ENCODE measurements at regions not wholly inside any gene's neighbourhood (a gene's known extent, or its start where the extent isn't known, plus 50 kb on each side); places are given as distances from the start of the nearest gene placed in this dataset.
"Not testable (repeated sequence)": the region's sequence is repeated elsewhere in the genome, so short reads cannot be mapped to it uniquely, and the experiment has no call there.

DNA sequence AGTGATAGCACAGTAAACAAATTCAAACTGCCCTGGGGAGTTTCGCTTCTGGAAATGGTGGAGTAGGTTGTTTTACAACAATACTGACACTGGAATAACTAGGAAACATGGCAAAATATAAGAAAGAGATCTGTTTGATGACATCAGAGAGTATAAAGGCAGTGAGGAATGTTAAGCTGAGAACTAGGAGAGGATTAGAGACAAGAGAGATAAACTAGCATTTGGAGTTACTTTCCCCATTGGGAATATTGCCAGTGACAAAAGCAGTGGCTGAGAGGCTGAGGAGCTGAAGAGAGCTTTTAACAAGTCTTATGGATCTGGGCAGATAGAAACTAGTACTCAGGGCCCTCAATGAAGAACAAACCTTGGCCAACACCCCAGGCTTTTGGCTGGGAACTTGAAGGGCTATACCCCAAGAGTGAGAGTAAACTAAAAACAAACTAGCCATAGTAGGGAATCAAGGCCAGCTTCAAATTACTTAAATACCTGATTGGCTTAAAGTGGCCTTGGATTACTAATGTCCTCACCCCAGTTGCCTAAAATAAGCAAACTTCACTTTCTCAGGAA is 280.4 kb downstream of the KLF13 start:
- no peak for DNase-seq

DNA sequence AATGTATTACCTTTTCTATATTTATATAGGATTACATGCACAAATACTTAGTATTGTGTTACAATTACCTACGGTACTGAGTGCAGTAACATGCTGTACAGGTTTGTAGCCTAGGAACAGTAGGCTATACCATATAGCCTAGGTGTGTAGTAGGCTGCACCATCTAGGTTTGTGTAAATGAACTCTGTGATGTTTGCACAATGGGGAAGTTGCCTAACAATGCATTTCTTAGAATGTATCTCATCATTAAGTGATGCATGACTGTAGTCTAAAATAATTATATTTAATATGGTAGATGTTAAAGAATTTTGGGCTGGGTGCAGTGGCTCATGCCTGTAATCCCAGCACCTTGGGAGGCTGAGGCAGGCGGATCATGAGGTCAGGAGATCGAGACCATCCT is 281.0 kb downstream of the KLF13 start:
- DNase-seq: no peak

DNA sequence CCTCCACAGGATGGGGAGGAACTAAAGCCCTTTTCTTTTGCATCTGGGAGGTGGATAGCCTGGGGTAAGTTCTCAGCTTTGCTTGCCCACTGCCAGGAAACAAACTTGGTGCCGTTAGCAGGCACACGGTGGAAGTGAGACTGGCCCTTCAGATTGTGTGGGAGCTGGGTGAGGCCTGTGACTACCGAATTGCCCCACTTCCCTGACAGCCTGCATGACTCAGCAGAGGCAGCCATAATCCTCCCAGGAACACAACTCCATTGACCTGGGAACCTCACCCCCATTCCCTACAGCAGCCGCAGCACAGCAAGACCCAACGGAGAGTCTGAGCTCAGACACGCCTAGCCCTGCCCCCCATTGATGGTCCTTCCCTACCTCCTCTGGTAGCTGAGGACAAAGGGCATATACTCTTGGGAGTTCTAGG is 282.6 kb downstream of the KLF13 start:
- DNase-seq: no peak

DNA sequence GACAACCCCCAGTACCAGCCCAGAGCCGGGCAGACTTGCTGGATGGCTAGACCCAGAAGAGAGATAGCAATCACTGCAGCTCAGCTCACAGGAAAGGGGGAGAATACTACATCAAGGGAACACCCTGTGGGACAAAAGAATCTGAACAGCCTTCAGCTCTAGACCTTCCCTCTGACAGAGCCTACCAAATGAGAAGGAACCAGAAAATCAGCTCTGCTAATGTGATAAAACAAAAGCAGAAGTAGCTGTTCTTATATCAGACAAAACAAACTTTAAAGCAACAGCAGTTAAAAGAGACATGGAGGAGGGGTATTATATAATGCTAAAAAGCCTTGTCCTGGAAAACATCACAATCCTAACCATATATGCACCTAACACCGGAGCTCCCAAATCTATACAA is 283.3 kb downstream of the KLF13 start:
- no peak for DNase-seq

DNA sequence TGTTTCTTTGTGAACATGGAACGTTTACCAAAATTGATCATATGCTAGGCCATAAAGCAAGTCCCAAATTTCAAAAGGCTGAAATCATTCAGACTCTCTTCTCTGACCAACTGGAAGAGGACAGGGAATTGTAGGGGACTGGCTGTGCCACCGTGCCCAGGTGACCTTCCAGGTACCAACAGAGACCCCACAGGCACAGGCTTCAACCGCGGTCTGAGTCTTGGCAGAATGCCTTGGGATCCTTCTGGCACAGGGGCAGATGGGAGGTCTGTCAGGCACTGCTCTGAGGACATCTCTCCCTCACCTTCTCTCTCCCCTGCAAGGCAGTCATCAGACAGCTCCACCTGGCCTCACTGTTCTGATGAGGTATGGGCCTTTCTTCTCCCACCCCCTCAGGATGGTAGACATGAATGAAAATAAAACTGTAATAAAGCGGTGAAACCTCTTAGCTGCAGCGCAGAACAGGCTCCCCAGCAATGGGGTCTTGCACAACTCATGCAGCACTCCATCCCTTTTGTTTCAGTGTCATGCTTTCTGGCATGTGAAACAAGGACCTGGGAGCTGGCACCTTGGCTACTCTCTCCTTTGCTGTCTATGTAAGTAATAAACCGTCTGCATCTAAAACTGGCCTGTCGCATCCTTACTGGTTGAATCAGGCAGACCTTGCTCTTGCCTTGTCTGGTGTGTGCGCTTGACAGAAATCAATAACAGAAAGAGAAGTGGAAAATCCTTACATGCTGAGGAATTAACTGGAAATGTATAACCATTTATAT is 289.2 kb downstream of the KLF13 start:
- DNase-seq: no peak

DNA sequence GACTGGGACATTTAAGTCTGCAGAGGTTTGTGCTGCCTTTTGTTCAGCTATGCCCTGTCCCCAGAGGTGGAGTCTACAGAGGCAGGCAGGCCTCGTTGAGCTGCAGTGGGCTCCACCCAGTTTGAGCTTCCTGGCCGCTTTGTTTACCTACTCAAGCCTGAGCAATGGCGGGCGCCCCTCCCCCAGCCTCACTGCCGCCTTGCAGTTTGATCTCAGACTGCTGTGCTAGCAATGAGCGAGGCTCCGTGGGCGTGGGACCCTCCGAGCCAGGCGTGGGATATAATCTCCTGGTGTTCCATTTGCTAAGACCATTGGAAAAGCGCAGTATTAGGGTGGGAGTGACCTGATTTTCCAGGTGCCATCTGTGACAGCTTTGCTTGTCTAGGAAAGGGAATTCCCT is 296.7 kb downstream of the KLF13 start:
- DNase-seq: not testable (repeated sequence)

DNA sequence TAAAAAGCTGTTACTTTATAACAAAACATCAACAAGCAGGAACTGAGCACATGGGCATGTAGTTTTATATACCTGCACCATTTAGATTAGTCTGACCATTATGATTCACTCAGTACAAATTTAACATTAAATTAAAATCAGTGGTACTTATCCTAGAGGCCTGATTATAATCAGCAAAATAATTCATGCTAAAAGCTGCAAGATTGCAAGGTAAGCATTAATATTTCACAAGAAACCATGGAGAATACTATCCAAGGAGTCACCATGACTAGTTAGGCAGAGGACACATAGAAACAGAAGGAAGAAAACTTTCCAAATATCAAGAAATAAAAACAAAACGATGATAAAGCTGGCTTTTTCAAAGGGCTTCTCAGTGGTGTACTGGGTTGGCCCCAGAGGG is 297.5 kb downstream of the KLF13 start:
- not testable (repeated sequence) for DNase-seq

DNA sequence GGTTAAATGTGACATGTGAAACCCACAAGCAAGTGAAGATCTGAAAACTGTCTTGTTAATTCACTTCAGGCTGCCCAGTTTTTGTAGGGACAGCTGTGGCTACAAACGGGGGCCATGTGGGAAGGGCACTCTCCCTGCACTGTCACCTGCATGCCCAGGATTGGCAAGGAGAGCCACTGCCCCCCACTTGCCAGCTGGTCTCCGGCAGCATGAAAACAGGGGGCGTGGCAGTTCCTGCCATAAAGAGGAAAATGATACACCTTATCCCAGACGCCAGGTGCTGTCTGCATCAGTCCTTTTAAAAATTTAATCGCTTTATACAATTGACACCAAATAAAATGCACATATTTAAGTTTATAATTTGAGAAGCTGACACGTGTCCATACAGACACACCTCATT is 309.1 kb downstream of the KLF13 start:
- not testable (repeated sequence) for DNase-seq

DNA sequence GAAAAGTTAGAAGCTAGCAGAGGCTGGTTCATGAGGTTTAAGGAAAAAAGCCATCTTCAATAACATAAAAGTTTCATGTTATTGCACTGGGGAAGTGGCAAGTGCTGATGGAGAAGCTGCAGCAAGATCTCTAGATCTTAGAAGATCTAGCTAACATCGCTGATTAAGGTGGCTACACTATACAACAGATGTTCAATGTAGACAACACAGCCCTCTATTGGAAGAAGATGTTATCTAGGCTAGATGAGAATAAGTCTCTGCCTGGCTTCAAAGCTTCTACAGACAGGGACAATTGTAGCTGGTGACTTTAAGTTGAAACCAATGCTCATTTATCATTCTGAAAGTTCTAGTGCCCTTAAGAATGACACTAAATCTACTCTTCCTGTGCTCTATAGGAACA is 310.3 kb downstream of the KLF13 start:
- DNase-seq: not testable (repeated sequence)

DNA sequence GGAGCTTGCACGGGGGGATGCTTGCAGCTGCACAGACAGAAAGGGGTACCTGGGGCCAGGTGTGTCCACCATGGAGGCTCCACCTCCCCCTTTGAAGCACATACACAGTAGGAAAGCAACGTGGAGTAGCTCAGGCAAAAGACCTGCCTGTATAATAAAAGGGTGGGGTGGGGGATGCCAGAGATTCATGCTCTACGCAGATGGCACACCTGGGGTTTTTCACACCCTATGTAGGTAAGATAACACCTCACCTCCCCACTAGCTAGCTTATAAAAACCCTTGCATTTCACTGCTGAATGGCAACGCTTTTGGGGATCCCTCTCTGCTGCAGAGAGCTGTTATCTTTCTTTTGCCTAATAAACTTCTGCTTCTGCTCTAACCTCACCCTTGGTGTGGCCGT is 317.3 kb downstream of the KLF13 start:
- DNase-seq: not testable (repeated sequence)

DNA sequence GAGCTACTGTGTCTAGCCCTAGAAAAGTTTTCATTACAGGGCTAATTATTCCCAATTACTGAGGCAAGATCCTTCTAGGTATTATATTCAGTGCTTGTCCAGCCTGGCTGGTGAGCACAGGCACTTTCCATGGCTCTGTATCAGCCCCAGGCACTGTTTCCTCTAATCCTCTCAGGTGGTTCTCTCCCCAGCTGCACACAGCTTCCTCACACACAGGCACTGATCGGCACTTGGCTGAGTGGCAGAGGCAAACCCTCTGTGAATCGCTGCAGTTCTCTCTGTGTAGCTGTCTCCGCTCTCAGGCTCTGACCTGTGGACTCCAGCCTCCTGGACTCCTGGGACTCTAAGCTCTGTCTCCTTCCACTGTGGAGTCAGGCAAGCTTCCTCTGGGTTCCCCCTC is 318.1 kb downstream of the KLF13 start:
- DNase-seq: not testable (repeated sequence)

DNA sequence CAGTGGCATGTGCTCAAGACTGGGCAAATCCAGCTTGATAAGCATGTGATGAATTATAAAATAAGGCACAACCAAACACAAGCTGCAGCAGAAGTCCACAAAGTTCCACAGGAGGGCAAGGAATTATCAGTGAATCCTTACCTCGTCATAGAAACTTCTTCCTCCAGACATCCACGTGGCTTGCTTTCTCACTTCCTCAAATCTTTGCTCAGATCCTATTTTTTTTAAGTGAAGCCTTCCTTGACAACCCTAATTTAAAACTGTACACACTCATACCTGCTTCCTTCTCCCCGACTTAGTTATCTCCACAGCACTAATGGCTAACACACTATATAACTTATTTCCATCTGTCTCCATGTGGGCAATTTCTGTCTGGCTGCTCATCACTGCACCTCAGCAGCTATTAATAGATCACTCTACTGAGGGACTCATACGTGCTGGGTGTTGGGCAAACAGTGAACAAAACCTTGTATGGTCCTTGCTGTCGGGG is 320.7 kb downstream of the KLF13 start:
- not testable (repeated sequence) for DNase-seq

DNA sequence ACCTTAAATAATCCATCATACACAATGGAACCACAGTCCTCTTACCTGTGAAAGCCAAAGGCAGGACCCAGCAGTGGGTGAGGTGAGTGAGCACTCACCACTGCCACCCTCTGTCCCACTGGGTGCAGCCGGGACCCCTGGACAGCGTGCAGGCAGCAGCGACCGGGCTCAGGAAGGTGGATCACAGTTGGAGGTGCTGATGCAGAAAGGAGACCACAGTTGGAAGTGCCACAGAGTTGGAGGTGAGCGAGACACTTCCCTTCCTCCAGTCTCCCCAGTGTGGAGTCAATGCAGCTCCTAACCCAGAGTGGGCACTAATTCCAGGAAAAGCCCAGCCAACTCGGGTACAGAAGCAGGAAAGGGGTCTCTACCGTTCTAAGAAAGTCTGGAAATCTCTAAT is 323.0 kb downstream of the KLF13 start:
- not testable (repeated sequence) for DNase-seq

DNA sequence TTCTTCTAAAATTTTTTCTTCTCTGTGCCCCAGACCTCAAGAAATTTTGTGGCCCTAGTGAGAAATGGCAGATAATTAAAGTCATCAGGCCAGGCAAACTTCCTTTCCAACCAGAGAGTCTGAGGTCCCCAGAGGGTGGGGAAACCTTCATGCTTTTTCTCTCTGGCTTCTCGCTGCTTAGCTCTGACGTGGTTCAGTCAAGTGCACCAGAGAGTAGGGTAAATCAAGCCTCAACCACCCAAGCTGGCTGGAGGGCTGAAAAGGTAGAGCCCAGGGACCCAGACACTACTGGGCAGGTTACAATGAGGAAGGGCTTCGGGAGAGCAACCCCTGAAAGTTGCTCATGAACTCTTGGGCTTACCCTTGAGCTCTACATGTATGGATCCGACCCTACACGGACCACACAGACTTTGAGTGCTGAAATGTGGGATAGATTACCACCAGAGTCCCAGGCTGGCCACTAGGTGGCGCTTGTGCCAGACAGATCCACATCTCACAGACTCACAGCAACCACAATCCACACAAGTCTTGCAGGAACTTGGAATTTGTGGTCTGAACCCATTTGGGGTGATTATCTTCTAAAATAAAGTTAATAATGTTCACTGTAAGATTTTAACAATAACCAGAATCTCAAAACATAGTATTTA is 323.5 kb downstream of the KLF13 start:
- DNase-seq: not testable (repeated sequence)

DNA sequence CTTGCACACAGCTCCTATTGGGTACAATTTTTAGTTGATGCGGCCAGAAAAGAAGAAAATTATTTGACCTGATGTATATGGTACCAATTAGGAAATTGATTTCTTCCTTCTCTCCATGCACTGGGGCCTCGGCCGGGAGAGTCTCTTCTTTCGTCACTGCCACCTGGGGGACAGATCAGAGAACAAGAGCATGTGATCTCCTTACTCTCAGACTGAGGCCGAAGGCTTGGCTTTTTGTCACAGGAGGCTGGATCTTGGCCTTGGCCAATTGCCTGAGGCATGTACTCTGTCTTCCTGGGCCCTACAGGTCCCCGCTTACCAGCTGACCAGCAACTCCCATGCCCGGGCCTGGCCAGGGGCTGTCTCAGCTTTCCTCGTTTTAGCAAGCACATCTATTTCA is 330.3 kb downstream of the KLF13 start:
- not testable (repeated sequence) for DNase-seq

DNA sequence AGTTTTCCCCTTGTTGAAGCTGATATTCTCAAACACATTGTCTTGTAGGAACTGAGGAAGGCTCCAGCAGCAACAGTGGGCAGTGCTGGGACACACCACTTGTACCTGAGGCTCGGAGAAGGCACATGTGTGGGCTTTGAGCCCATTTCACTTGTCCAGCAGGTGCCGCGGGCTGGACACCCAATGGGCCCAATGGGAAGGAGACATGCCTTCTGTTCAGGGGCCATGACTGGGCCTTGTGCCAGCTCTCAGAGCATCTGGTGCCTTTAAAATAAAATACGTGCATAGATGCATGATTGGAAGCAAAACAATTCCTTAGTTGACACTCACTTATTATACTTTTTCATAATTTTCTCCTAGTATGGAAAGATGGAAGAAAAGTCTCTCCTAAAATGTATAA is 334.2 kb downstream of the KLF13 start:
- no peak for DNase-seq

DNA sequence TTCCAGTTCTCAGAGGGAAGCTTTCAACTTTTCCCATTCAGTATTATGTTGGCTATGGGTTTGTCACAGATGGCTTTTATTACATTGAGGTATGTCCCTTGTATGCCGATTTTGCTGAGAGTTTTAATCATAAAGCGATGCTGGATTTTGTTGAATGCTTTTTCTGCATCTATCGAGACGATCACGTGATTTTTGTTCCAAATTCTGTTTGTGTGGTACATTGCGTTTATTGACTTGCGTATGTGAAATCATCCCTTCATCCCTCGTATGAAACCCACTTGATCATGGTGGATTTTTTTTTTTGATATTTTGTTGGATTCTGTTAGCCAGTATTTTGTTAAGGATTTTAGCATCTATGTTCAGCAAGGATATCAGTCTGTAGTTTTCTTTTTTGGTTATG is 339.1 kb downstream of the KLF13 start:
- DNase-seq: not testable (repeated sequence)

DNA sequence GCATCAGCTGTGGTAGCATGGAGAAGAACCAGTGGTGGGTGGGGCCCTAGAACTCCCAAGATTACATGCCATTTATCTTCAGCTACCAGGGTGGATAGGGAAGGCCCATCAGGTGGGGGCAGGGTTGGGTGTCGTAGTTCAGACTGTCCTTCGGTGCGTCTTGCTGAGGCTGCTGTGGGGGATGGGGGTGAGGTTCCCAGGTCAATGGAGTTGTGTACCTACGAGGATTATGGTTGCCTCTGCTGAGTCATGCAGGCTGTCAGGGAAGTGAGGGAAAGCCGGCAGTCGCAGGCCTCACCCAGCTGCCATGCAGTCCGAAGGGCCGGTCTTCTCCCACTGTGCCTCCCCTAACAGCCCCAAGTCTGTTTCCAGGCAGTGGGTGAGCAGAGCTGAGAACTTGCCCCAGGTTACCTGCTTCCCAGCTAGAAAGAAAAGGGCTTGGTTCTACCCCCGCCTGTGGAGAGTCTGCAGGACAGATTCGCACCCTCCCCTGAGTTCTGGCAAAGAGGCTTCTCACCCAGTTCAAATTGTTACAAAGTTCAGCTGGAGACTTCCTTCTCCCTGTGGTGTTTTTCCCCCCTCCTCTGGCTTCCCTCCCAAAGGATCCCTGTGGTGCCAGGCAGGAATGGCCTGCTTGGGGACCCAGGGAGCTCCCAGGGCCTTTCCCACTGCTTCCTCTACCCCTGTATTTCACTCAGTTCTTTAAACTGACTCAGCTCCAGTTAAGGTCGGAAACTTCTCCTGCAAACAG is 342.7 kb downstream of the KLF13 start:
- DNase-seq: not testable (repeated sequence)

DNA sequence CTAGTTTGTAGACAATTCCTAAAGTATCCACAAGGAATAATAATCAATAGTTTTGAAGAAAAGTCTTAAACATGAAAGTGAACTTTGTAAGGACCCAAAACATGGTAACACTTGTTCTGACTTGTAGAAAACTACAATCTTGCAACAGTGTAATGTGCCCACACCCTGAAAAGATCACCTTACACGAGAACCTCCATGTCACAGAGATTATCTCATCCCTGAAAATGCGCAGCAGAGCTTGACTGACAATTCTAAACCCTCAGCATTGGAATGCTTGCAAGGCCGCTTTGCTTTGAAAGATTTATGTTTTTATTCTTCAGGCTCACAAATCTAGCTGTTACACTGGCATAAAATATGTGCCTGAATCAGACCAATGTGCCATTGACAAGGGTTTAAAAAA is 346.6 kb downstream of the KLF13 start:
- DNase-seq: not testable (repeated sequence)

DNA sequence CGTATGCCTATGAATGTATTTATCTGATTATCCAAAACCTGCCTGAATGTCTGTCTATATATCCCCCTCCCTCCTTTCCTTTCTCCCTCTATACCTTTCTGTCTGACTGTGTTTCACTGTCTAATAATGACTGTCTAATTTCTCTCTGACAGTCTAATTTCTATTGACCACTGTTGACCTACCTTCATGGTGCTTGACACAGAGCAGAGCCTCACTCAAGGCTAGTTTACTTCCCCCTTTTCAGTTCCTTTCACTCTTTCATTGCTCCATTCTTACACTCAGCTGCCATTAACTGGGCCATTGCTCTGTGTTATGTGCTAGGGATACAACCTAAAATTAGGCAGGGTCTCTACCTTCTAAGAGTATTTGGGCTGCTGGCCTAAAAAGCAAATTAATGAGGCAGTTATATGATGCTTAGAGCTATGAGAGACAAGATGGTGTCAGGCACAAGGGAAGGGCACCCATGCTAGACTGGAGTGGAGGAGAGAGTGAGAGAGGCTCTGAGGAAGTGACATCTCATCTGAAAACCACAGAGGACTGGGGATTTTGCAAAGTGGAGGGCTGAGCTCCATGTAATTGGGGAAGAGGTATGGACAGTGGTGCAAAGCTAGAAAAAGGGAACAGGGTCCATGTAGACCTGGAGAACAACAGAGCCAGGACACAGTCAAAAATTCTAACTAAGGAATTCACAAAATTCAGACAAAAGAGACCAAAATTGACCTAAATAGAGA is 348.6 kb upstream of the CHRNA7 start:
- not testable (repeated sequence) for DNase-seq

DNA sequence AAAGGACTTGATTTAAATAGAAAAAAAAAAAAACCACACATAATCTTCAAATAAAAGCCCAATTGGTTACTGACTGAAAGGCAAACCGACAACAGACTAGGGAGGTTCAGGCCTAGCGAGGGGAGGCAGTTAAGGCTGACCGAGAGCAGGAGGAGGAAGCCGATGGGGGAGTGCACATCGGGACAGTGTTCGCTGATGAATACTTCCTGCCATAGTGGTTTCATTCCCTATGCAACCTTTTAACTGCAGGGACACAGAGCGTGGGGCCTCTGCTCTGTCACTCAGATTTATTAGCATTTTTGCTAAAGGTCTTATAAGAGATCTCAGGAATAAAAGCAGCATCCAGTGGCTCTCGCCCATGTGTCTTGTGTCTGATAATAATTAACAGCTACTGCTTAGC is 343.2 kb upstream of the CHRNA7 start:
- DNase-seq: not testable (repeated sequence)

DNA sequence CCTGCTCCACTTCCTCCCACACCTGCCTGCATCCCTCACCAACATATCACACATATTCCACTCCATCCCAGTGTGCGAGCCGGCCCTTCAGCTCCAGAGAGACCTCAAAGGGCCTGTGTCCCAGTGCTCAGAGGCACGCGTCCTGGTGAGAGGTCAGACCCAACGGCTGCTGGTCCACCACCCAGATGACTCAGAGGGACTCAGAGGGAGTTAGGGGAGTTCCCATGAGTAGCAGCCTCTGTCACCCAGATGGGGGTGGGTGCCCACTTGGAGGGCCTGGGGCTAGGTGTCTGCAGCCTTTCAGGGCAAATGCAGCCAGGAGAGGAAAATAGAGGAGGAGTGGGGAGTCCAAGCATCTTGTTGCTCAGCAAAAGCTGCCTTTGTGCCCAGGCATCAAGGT is 333.8 kb upstream of the CHRNA7 start:
- not testable (repeated sequence) for DNase-seq

All from RPMI8226 (cell line).